ENCODE measurements at regions not wholly inside any gene's neighbourhood (a gene's known extent, or its start where the extent isn't known, plus 50 kb on each side); places are given as distances from the start of the nearest gene placed in this dataset.

DNA sequence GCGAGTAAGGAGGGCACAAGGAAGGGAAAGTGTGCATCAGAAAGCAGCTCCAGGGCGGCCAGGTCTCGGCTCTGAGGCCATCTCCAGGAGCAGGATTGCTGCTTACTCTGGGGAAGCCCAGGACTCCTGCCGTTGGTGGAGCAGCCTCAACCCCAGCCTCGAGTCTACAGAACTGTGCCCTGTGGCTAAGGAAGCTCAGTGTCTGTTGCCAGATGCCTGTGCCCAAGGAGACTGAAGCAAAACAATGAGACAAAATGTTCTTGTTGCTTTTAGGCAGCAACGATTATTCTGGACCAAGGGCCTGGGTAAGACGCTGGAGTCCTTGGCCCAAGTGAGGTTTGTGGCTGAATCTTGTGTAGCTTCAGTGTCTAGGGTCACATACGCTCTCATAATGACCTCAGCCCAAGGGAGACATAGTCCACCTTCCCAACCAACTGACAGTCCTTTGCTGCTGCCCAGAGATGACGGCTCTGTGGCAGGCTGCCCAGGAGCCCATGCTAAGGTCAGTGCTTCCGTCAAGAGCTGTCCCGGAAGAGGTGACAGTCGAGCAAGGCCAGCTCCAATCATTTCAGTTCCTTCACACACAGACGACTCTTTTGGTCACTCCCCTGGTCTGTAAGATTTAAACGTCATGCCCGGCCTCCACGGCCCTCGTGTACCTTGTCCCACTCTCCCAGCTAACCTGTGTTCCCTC, 223.8 kb downstream of the TTC32 start:
- TF ChIP-seq, protein P1, sequence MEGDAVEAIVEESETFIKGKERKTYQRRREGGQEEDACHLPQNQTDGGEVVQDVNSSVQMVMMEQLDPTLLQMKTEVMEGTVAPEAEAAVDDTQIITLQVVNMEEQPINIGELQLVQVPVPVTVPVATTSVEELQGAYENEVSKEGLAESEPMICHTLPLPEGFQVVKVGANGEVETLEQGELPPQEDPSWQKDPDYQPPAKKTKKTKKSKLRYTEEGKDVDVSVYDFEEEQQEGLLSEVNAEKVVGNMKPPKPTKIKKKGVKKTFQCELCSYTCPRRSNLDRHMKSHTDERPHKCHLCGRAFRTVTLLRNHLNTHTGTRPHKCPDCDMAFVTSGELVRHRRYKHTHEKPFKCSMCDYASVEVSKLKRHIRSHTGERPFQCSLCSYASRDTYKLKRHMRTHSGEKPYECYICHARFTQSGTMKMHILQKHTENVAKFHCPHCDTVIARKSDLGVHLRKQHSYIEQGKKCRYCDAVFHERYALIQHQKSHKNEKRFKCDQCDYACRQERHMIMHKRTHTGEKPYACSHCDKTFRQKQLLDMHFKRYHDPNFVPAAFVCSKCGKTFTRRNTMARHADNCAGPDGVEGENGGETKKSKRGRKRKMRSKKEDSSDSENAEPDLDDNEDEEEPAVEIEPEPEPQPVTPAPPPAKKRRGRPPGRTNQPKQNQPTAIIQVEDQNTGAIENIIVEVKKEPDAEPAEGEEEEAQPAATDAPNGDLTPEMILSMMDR (IDR thresholded peaks at IDR 0.05; ENCODE audit: insufficient read depth, low read length), result no peak
- H3K4me3 ChIP-seq (ENCODE audit: low read depth, low read length), result no peak overlapping the region
- no peak for DNase-seq (ENCODE audit: low read depth)

DNA sequence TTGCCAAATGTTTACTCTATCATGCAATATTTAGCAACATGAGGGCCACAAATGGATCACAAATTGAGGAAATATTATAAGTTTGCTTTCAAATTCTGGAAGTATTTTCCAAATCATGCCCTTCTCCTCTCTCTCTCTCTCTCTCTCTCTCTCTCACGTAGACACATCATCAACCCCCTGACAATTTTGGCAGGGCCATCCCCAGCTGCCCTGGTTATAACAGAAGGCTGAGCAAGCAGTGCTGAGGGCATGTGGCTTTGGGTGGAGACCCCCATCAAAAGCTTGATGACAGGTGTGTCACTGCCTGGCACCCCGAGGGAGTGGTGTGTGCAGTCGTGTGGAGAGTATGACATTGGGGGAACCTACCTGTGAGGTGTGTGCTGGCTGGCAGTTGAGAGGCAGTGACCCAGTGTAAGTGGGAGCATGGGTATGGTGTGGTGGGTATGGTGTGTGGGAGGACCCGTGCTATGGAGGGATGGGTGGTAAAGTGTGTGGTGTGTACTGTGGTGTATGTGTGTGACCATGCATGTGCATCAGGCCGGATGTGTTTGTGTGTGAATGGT, 224.5 kb downstream of the TTC32 start:
- no peak for DNase-seq (ENCODE audit: low read depth)
- TF ChIP-seq, protein P1 (IDR thresholded peaks at IDR 0.05; ENCODE audit: insufficient read depth, low read length), result no peak
- no peak overlapping the region for H3K4me3 ChIP-seq (ENCODE audit: low read depth, low read length)

DNA sequence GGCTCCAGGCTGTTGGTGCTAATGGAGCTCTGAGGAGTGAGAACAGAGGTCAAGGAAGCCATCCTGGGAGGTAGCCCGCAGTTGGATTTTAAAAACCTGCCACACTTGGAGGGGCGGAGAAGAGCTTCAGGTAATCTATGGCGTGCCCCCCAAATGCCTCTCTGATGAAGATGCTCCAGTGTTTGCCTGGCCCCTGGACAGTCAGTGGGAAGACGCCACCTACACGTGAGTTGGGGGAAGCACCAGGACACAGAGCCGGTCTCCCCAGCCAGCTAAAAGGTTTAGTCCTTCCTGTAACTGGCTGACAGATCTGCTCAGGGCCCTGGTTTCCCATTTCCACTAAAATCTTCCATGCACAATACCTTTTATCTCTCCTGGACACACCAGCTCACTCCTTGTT, 225.0 kb downstream of the TTC32 start:
- TF ChIP-seq, protein P1 (IDR thresholded peaks at IDR 0.05; ENCODE audit: insufficient read depth, low read length), result no peak
- no peak overlapping the region for H3K4me3 ChIP-seq (ENCODE audit: low read depth, low read length)
- no peak for DNase-seq (ENCODE audit: low read depth)

GRCh38 chr2:19675856-19676460, 225.8 kb downstream of the TTC32 start:
- H3K4me3 ChIP-seq (ENCODE audit: low read depth, low read length), result no peak overlapping the region
- TF ChIP-seq, protein P1 (IDR thresholded peaks at IDR 0.05; ENCODE audit: insufficient read depth, low read length), result no peak
- peak; percentile 5 for DNase-seq (ENCODE audit: low read depth)

DNA sequence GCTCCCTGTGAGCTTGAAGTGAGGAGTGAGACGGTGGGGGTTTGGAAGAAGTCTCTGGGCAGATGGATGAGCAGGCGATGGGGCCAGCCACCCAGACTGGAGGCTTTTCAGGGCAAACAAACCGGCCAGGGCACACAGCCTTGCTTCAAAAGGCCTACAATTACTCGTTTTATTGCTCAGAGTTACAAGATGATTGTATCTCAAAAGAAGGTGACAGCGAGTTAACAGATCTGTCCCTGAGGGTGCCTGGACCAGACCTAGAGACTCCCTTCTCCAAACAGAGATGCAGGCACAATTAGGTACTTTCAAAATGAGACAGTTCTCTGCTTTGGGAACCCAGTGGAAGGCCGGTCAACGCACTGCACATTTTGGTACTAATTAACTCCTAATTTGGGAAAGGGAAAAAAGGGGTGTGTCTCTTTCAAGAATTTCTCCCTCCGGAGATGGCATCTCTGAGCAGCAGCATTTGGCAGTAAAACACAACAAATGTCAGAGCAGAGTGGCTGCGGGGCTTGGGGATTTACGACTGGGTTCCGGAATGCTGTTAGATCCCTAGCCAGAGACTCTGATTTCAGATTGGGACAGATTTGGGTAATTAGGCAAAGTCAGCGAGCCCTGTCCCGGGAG, 226.7 kb downstream of the TTC32 start:
- DNase-seq (ENCODE audit: low read depth), result no peak
- TF ChIP-seq, protein P1 (IDR thresholded peaks at IDR 0.05; ENCODE audit: insufficient read depth, low read length), result no peak
- no peak overlapping the region for H3K4me3 ChIP-seq (ENCODE audit: low read depth, low read length)

DNA sequence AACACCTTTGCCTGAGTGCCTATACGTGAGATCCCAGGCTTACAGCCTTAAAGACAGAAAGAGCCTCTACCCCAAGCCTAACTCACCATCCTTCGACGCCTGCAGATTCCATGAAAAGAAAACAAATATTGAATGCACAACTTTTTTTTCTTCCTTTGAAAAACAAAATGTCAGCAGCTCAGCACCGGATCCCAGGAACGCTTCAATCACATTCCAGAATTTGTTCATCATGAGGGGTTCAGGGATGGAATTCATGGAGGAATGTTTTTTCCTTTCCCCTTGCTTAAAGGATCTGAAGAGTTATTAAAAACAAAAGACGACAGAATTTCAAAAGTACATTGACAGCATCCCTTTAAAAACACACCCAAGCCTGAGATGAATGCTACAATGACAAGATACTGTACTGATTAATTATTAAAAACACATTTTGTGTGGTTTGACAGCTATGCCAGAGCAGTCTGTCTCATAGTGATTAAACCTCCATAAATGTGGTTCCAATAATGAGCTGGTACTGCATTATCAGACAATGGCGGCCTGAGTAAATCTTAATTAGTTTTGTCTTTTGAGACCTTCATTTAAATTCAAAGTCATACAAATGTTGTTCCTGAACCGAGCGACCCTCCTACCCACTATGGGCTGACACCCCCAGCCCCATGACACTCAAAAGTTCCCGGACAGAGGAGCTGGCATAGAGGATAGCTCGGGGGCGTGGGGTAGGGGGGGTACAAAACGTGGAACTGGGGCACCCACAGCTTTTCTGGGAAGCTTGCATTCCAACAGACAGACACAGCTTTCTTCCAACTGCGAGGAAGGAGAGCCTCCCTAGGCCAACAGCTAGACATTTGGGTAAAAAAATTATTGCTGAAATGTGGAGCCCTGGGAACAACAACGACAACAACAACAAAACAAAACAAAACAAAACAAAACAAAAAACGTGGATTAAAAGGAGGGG, 227.5 kb downstream of the TTC32 start:
- no peak for DNase-seq (ENCODE audit: low read depth)
- TF ChIP-seq, protein P1 (IDR thresholded peaks at IDR 0.05; ENCODE audit: insufficient read depth, low read length), result no peak

More for the DNA sequence above, 227.5 kb downstream of the TTC32 start:
- H3K4me3 ChIP-seq (ENCODE audit: low read depth, low read length), result no peak overlapping the region

Data from fibroblast of the aortic adventitia (primary cell).